ENCODE measurements at regions not wholly inside any gene's neighbourhood (a gene's known extent, or its start where the extent isn't known, plus 50 kb on each side); places are given as distances from the start of the nearest gene placed in this dataset.

GRCh38 chr2:156383798-156384197 lies 51.3 kb upstream of the NR4A2 start:
- Histone ChIP-seq H3K4me3 (no peak overlapping the region), H3K36me3 (no peaks in the 10 kb centered on the region), H3K27ac (no peak overlapping the region), H3K27me3 (no peaks in the 10 kb centered on the region), H3K9me3 (ENCODE audit: low read depth) (no peaks in the 10 kb centered on the region), H3K4me1 (ENCODE audit: low read depth) (peaks cover 7% of the 10 kb centered on the region)
- no peak for TF ChIP-seq CTCF (IDR thresholded peaks at IDR 0.05; ENCODE audit: low read depth, low read length)
- DNase-seq (ENCODE audit: low read depth in 1 of 2, low spot score in 1 of 2) = peak in 1 of 2 donors; percentile 25

GRCh38 chr2:156385242-156385641 lies 50.9 kb upstream of the GPD2 start:
- no peak for TF ChIP-seq CTCF (IDR thresholded peaks at IDR 0.05; ENCODE audit: low read depth, low read length)
- Histone ChIP-seq H3K4me3 (no peak overlapping the region), H3K4me1 (ENCODE audit: low read depth) (peaks cover 3% of the 10 kb centered on the region), H3K9me3 (ENCODE audit: low read depth) (no peaks in the 10 kb centered on the region), H3K27ac (no peak overlapping the region), H3K27me3 (no peaks in the 10 kb centered on the region), H3K36me3 (no peaks in the 10 kb centered on the region)
- DNase-seq (ENCODE audit: low read depth in 1 of 2, low spot score in 1 of 2) = no peak

Data from cardiac muscle cell (in vitro differentiated cells and primary cell).